Loucy (cell line): ENCODE measurements at regions not wholly inside any gene's neighbourhood (a gene's known extent, or its start where the extent isn't known, plus 50 kb on each side); places are given as distances from the start of the nearest gene placed in this dataset.

Experiments used
- CTCF ChIP-seq: fragments of 200-600 bp; sonication (generic); conservative IDR thresholded peaks from 2 replicates; pipeline ENCODE4 v1.5.1; 2014; ENCODE audit warnings: mild to moderate bottlenecking, antibody characterized with exemption, low read length
- EZH2phosphoT487 ChIP-seq: fragments of 200-600 bp; IDR thresholded peaks from 2 replicates; pipeline ENCODE4 v1.6.1; 2018; ENCODE audit warnings: antibody characterized with exemption, mild to moderate bottlenecking, moderate library complexity, borderline replicate concordance

GRCh38 chr1:14281412-14281811 is 317.1 kb upstream of the KAZN start:
- TF ChIP-seq EZH2phosphoT487 (no peak), CTCF (no peak)
